Keratinocyte (primary cell): ENCODE measurements at regions not wholly inside any gene's neighbourhood (a gene's known extent, or its start where the extent isn't known, plus 50 kb on each side); places are given as distances from the start of the nearest gene placed in this dataset.

Experiments
- CTCF ChIP-seq, 3 experiments: IDR thresholded peaks in 1 of 3; conservative IDR thresholded peaks in 1 of 3; optimal IDR thresholded peaks in 1 of 3; 2 replicates in 2 of 3; 3 replicates in 1 of 3; pipeline versions ENCODE3 to v1.5.1; 2011; ENCODE audit warnings: low read length in 3 of 3, mild to moderate bottlenecking in 3 of 3, moderate library complexity in 2 of 3, control low read depth in 1 of 3, inconsistent platforms in 1 of 3; ENCODE audit not compliant: insufficient read depth in 2 of 3; ENCODE audit errors: extremely low read depth in 1 of 3
- EZH2 ChIP-seq: IDR thresholded peaks from one replicate; pipeline ENCODE4 v1.6.1; 2012; ENCODE audit warnings: inconsistent platforms, mild to moderate bottlenecking, low read length, moderate library complexity

GRCh38 chr1:23618586-23619083 lies 59.3 kb upstream of the ID3 start:
- no peak for TF ChIP-seq CTCF (optimal IDR thresholded peaks at IDR 0.05 in 1 of 3, IDR thresholded peaks at IDR 0.05 in 1 of 3, conservative IDR thresholded peaks at IDR 0.05 in 1 of 3; ENCODE audit: extremely low read depth in 1 of 3, insufficient read depth in 2 of 3, low read length in 3 of 3)
- no peak for TF ChIP-seq EZH2
